MM.1S (cell line): ENCODE measurements at regions not wholly inside any gene's neighbourhood (a gene's known extent, or its start where the extent isn't known, plus 50 kb on each side); places are given as distances from the start of the nearest gene placed in this dataset.

ENCODE experiments used
- DNase-seq: peaks from one replicate; pipeline ENCODE4 v3.0.0-alpha.2; 2015
- H2AFZ ChIP-seq: fragments of 300-600 bp; sonication (generic); 2 replicates; pipeline ENCODE4 v1.6.0; 2016; ENCODE audit warnings: antibody characterized with exemption, low read length
- H3F3A ChIP-seq: fragments of 300-600 bp; sonication (generic); 2 replicates; pipeline ENCODE4 v1.6.1; 2016; ENCODE audit warnings: mild to moderate bottlenecking, antibody characterized with exemption, low read length, moderate library complexity, mixed read lengths; ENCODE audit not compliant: insufficient read depth
- H3K27ac ChIP-seq: fragments of 300-600 bp; sonication (generic); 2 replicates; pipeline ENCODE4 v1.5.1; 2016; ENCODE audit warnings: mild to moderate bottlenecking, low read length
- H3K27me3 ChIP-seq: fragments of 300-600 bp; sonication (generic); replicated peaks from 2 replicates; pipeline ENCODE4 v1.6.0; 2016; ENCODE audit warnings: low read length; ENCODE audit not compliant: insufficient read depth
- H3K36me3 ChIP-seq: fragments of 300-600 bp; sonication (generic); replicated peaks from 2 replicates; pipeline ENCODE4 v1.6.1; 2016; ENCODE audit warnings: mild to moderate bottlenecking, low read length, mixed read lengths; ENCODE audit not compliant: insufficient read depth
- H3K4me1 ChIP-seq: fragments of 300-600 bp; sonication (generic); 2 replicates; pipeline ENCODE4 v1.6.1; 2016; ENCODE audit warnings: low read length, mixed read lengths
- H3K4me2 ChIP-seq: fragments of 300-600 bp; sonication (generic); 2 replicates; pipeline ENCODE4 v1.6.0; 2016; ENCODE audit warnings: low read depth, low read length
- H3K4me3 ChIP-seq: fragments of 300-600 bp; sonication (generic); 2 replicates; pipeline ENCODE4 v1.5.1; 2016; ENCODE audit warnings: low read length, mixed read lengths
- H3K79me2 ChIP-seq: fragments of 300-600 bp; sonication (generic); 2 replicates; pipeline ENCODE4 v1.6.1; 2016; ENCODE audit warnings: mixed run types, low read length, mixed read lengths
- H3K9ac ChIP-seq: fragments of 300-600 bp; sonication (generic); 2 replicates; pipeline ENCODE4 v1.6.1; 2016; ENCODE audit warnings: low read length, mixed read lengths
- H3K9me2 ChIP-seq: fragments of 300-600 bp; sonication (generic); replicated peaks from 2 replicates; pipeline ENCODE4 v1.6.1; 2016; ENCODE audit warnings: mild to moderate bottlenecking, low read length, mixed read lengths; ENCODE audit not compliant: insufficient read depth
- H3K9me3 ChIP-seq: fragments of 300-600 bp; sonication (generic); replicated peaks from 2 replicates; pipeline ENCODE4 v1.6.1; 2016; ENCODE audit warnings: mild to moderate bottlenecking, low read length, mixed read lengths; ENCODE audit not compliant: insufficient read depth
- H4K20me1 ChIP-seq: fragments of 300-600 bp; sonication (generic); 2 replicates; pipeline ENCODE4 v1.6.1; 2016; ENCODE audit warnings: mild to moderate bottlenecking, low read length, moderate library complexity, mixed read lengths; ENCODE audit not compliant: insufficient read depth
- CTCF ChIP-seq: fragments of 300-600 bp; sonication (generic); IDR thresholded peaks from 2 replicates; pipeline ENCODE4 v1.5.1; 2016; ENCODE audit warnings: antibody characterized with exemption, low read length, mixed read lengths
- EZH2 ChIP-seq: fragments of 300-600 bp; sonication (generic); optimal IDR thresholded peaks from 2 replicates; pipeline ENCODE3; 2017; ENCODE audit warnings: low read depth, mild to moderate bottlenecking, antibody characterized with exemption, low read length, mixed read lengths
- EZH2phosphoT487 ChIP-seq: fragments of 300-600 bp; sonication (generic); IDR thresholded peaks from 2 replicates; pipeline ENCODE4 v1.6.1; 2018; ENCODE audit warnings: antibody characterized with exemption, low read length

GRCh38 chr10:6788731-6789130 is 208.7 kb upstream of the PRKCQ start:
- Histone ChIP-seq H3K36me3 (no peaks in the 10 kb centered on the region), H3K9me2 (no peaks in the 10 kb centered on the region), H3K79me2 (no peaks in the 10 kb centered on the region), H4K20me1 (no peaks in the 10 kb centered on the region), H3K9me3 (no peaks in the 10 kb centered on the region), H3K4me1 (no peaks in the 10 kb centered on the region), H3K9ac (no peak overlapping the region), H3K27ac (no peak overlapping the region), H3F3A (no peaks in the 10 kb centered on the region), H3K4me3 (no peak overlapping the region), H2AFZ (no peak overlapping the region), H3K27me3 (no peaks in the 10 kb centered on the region), H3K4me2 (no peak overlapping the region)
- TF ChIP-seq CTCF (no peak), EZH2 (no peak), EZH2phosphoT487 (no peak)
- no peak for DNase-seq

GRCh38 chr10:6788231-6788630 is 208.2 kb upstream of the PRKCQ start:
- Histone ChIP-seq H3K4me3 (no peak overlapping the region), H3K9ac (no peak overlapping the region), H2AFZ (no peak overlapping the region), H3F3A (no peaks in the 10 kb centered on the region), H3K79me2 (no peaks in the 10 kb centered on the region), H3K4me1 (no peaks in the 10 kb centered on the region), H3K27ac (no peak overlapping the region), H3K36me3 (no peaks in the 10 kb centered on the region), H3K9me3 (no peaks in the 10 kb centered on the region), H4K20me1 (no peaks in the 10 kb centered on the region), H3K4me2 (no peak overlapping the region), H3K9me2 (no peaks in the 10 kb centered on the region), H3K27me3 (no peaks in the 10 kb centered on the region)
- no peak for DNase-seq
- TF ChIP-seq EZH2phosphoT487: no peak
- no peak for TF ChIP-seq EZH2
- no peak for TF ChIP-seq CTCF

- Histone ChIP-seq H3K27me3 (no peaks in the 10 kb centered on the region), H3K9ac (no peak overlapping the region), H2AFZ (no peak overlapping the region), H3K4me3 (no peak overlapping the region), H3K36me3 (no peaks in the 10 kb centered on the region), H3K4me1 (no peaks in the 10 kb centered on the region), H3F3A (no peaks in the 10 kb centered on the region), H3K9me3 (no peaks in the 10 kb centered on the region), H4K20me1 (no peaks in the 10 kb centered on the region), H3K79me2 (no peaks in the 10 kb centered on the region), H3K27ac (no peak overlapping the region), H3K9me2 (no peaks in the 10 kb centered on the region), H3K4me2 (no peak overlapping the region)
- no peak for TF ChIP-seq CTCF
- no peak for TF ChIP-seq EZH2phosphoT487
- no peak for TF ChIP-seq EZH2
- DNase-seq: no peak
These were observed 207.6 kb upstream of the PRKCQ start for GRCh38 chr10:6787718-6788117.
